Tibial artery (tissue), 4 donors: ENCODE measurements at regions not wholly inside any gene's neighbourhood (a gene's known extent, or its start where the extent isn't known, plus 50 kb on each side); places are given as distances from the start of the nearest gene placed in this dataset.
"Not testable (repeated sequence)": the region's sequence is repeated elsewhere in the genome, so short reads cannot be mapped to it uniquely, and the experiment has no call there.

Source experiments
- DNase-seq, 2 donors: peaks; one replicate each; pipeline ENCODE4 v3.0.0-alpha.2; 2019
- H3K27ac ChIP-seq, 2 donors: fragments of 200-600 bp; sonication (generic) in 1 of 2; 1 replicate in 1 of 2; 2 replicates in 1 of 2; pipeline ENCODE4 v1.5.1; 2018 to 2019; ENCODE audit warnings: mild to moderate bottlenecking in 1 of 2
- H3K27me3 ChIP-seq, 2 donors: fragments of 200-600 bp; sonication (generic) in 1 of 2; one replicate each; pipeline versions ENCODE4 v1.5.1 to v1.6.0; 2016 to 2019
- H3K36me3 ChIP-seq, 3 donors: fragments of 200-600 bp; sonication (generic) in 2 of 3; one replicate each; pipeline ENCODE4 v1.5.1; 2016 to 2019; ENCODE audit warnings: mild to moderate bottlenecking in 2 of 3
- H3K4me1 ChIP-seq, 4 donors: fragments of 200-600 bp; sonication (generic) in 2 of 4; 1 replicate in 3 of 4; 2 replicates in 1 of 4; pipeline ENCODE4 v1.5.1; 2016 to 2019
- H3K4me3 ChIP-seq, 2 donors: fragments of 200-600 bp; sonication (generic) in 1 of 2; 1 replicate in 1 of 2; 2 replicates in 1 of 2; pipeline ENCODE4 v1.5.1; 2018 to 2019; ENCODE audit warnings: mild to moderate bottlenecking in 2 of 2
- H3K9me3 ChIP-seq, 3 donors: fragments of 200-600 bp; sonication (generic) in 1 of 3; one replicate each; pipeline ENCODE4 v1.5.1; 2016 to 2019
- CTCF ChIP-seq, 2 experiments: fragments of 200-600 bp in 1 of 2; fragments of 450-650 bp in 1 of 2; IDR thresholded peaks; one replicate each; pipeline ENCODE4 v1.5.1; 2017 to 2019; ENCODE audit warnings: antibody characterized with exemption in 2 of 2, mild to moderate bottlenecking in 1 of 2, moderate library complexity in 1 of 2
- intact Hi-C: fragments of 100-400 bp; cut with DNase I; formaldehyde crosslinking; loops from one replicate; pipeline ENCODE4 v1.15.0; 2023; ENCODE audit warnings: low total_unique reads

GRCh38 chr5:136743052-136743451 lies 377.7 kb upstream of the TRPC7 start:
- Histone ChIP-seq H3K27ac (no peak overlapping the region), H3K36me3 (no peaks in the 10 kb centered on the region), H3K9me3 (peaks cover 0 to 9% (median 7%) of the 10 kb centered on the region in 3 donors), H3K4me1 (no peaks in the 10 kb centered on the region), H3K27me3 (no peaks in the 10 kb centered on the region), H3K4me3 (no peak overlapping the region)
- TF ChIP-seq CTCF (IDR thresholded peaks at IDR 0.05), result no peak
- no peak for DNase-seq
- intact Hi-C loops, result no loop called here

- Histone ChIP-seq H3K9me3 (peaks cover 0 to 9% (median 7%) of the 10 kb centered on the region in 3 donors), H3K4me3 (no peak overlapping the region), H3K4me1 (no peaks in the 10 kb centered on the region), H3K27ac (no peak overlapping the region), H3K27me3 (no peaks in the 10 kb centered on the region), H3K36me3 (no peaks in the 10 kb centered on the region)
- no peak for DNase-seq
- intact Hi-C loops, result no loop called here
- TF ChIP-seq CTCF (IDR thresholded peaks at IDR 0.05), result no peak
Measured at GRCh38 chr5:136740228-136740627, 374.9 kb upstream of the TRPC7 start.

- intact Hi-C loops, H3K27me3 ChIP-seq, H3K4me1 ChIP-seq, H3K9me3 ChIP-seq, H3K36me3 ChIP-seq, H3K27ac ChIP-seq, H3K4me3 ChIP-seq, DNase-seq: not testable (repeated sequence)
Measured at GRCh38 chr5:136739271-136739670, 373.9 kb upstream of the TRPC7 start.

GRCh38 chr5:136738829-136739228 lies 373.5 kb upstream of the TRPC7 start:
- Histone ChIP-seq H3K9me3 (peaks cover 0 to 9% (median 7%) of the 10 kb centered on the region in 3 donors), H3K36me3 (no peaks in the 10 kb centered on the region), H3K27ac (no peak overlapping the region), H3K4me1 (no peaks in the 10 kb centered on the region), H3K4me3 (no peak overlapping the region), H3K27me3 (no peaks in the 10 kb centered on the region)
- no peak for TF ChIP-seq CTCF (IDR thresholded peaks at IDR 0.05)
- no peak for DNase-seq
- intact Hi-C loops, result no loop called here

- H3K4me3 ChIP-seq, result no peak overlapping the region
- H3K27ac ChIP-seq, result no peak overlapping the region
- no peaks in the 10 kb centered on the region for H3K27me3 ChIP-seq
- no peaks in the 10 kb centered on the region for H3K9me3 ChIP-seq
- no peaks in the 10 kb centered on the region for H3K4me1 ChIP-seq
- intact Hi-C loops, result no loop called here
- H3K36me3 ChIP-seq, result no peaks in the 10 kb centered on the region
- DNase-seq, result no peak
- TF ChIP-seq CTCF (IDR thresholded peaks at IDR 0.05), result no peak
Measured at GRCh38 chr5:136736021-136736420, 370.7 kb upstream of the TRPC7 start.

- H3K36me3 ChIP-seq, H3K4me3 ChIP-seq, DNase-seq, H3K27me3 ChIP-seq, H3K4me1 ChIP-seq, H3K9me3 ChIP-seq, intact Hi-C loops, H3K27ac ChIP-seq: not testable (repeated sequence)
Measured at GRCh38 chr5:136735611-136736010, 370.3 kb upstream of the TRPC7 start.

- no peaks in the 10 kb centered on the region for H3K27me3 ChIP-seq
- intact Hi-C loops, result no loop called here
- no peak overlapping the region for H3K4me3 ChIP-seq
- H3K9me3 ChIP-seq, result no peaks in the 10 kb centered on the region
- H3K4me1 ChIP-seq, result no peaks in the 10 kb centered on the region
- no peak overlapping the region for H3K27ac ChIP-seq
- DNase-seq, result no peak
- H3K36me3 ChIP-seq, result no peaks in the 10 kb centered on the region
- no peak for TF ChIP-seq CTCF (IDR thresholded peaks at IDR 0.05)
Measured at GRCh38 chr5:136734628-136735027, 369.3 kb upstream of the TRPC7 start.
